Panc1 (cell line): ENCODE measurements at regions not wholly inside any gene's neighbourhood (a gene's known extent, or its start where the extent isn't known, plus 50 kb on each side); places are given as distances from the start of the nearest gene placed in this dataset.

Source experiments
- ATAC-seq: fragments of 200-7000 bp; cut with Tn5 transposase; 2 replicates; pipeline ENCODE4 v1.9.1; 2020; ENCODE audit warnings: mild to moderate bottlenecking, moderate library complexity
- BruUV-seq: library from RNA; stranded (reverse); fragments of 400-500 nt; replicated peaks from 2 replicates; lab custom pipeline; 2021; lab: Mats Ljungman, UMichigan
- CTCF ChIA-PET: fragments of 300-600 bp; sonication (Branson Sonifier 250); formaldehyde crosslinking; loops from one replicate; lab custom pipeline; 2022; ENCODE audit warnings: antibody characterized with exemption; lab: Charles Lee
- POLR2A ChIA-PET: fragments of 300-600 bp; sonication (Branson Sonifier 250); formaldehyde crosslinking; loops from one replicate; lab custom pipeline; 2022; ENCODE audit warnings: antibody characterized with exemption; lab: Charles Lee
- DNase-seq: peaks from one replicate; pipeline ENCODE4 v3.0.0-alpha.2; 2010; ENCODE audit warnings: low read depth, low spot score
- H3K27ac ChIP-seq: 2 replicates; pipeline ENCODE4 v1.5.1; 2011; ENCODE audit warnings: mild to moderate bottlenecking, low read length, inconsistent platforms
- H3K27me3 ChIP-seq: fragments of 200-500 bp; sonication (Bioruptor generic); 2 replicates; pipeline ENCODE4 v1.6.0; 2014; ENCODE audit warnings: low read length, inconsistent platforms; ENCODE audit not compliant: control insufficient read depth, insufficient read depth
- H3K36me3 ChIP-seq: fragments of 200-500 bp; sonication (Bioruptor generic); 2 replicates; pipeline ENCODE4 v1.5.1; 2014; ENCODE audit warnings: inconsistent platforms, mild to moderate bottlenecking, low read length, moderate library complexity; ENCODE audit not compliant: control insufficient read depth, insufficient read depth
- H3K4me1 ChIP-seq: 2 replicates; pipeline ENCODE4 v1.5.1; 2011; ENCODE audit warnings: inconsistent platforms, mild to moderate bottlenecking, low read length, moderate library complexity; ENCODE audit not compliant: control insufficient read depth, insufficient read depth
- H3K4me3 ChIP-seq, 2 experiments: 2 replicates each; pipeline ENCODE4 v1.5.1; 2011 to 2012; ENCODE audit warnings: low read depth in 2 of 2, low read length in 2 of 2, mild to moderate bottlenecking in 2 of 2, inconsistent platforms in 1 of 2, moderate library complexity in 1 of 2
- H3K9me3 ChIP-seq: fragments of 200-500 bp; sonication (Bioruptor generic); 2 replicates; pipeline ENCODE4 v1.5.1; 2014; ENCODE audit warnings: low read depth, mild to moderate bottlenecking, inconsistent platforms, low read length, moderate library complexity; ENCODE audit not compliant: control insufficient read depth, insufficient read depth
- POLR2AphosphoS5 ChIP-seq: IDR thresholded peaks from 2 replicates; pipeline ENCODE4 v1.6.1; 2012; ENCODE audit warnings: mild to moderate bottlenecking, low read depth, low read length, moderate library complexity
- SIN3A ChIP-seq: IDR thresholded peaks from 2 replicates; pipeline ENCODE4 v1.6.1; 2012; ENCODE audit warnings: low read depth, mild to moderate bottlenecking, low read length, moderate library complexity, borderline replicate concordance; ENCODE audit not compliant: insufficient read depth
- TCF7L2 ChIP-seq: IDR thresholded peaks from 2 replicates; pipeline ENCODE4 v1.6.1; 2011; ENCODE audit warnings: mild to moderate bottlenecking, low read depth, low read length, inconsistent platforms
- in situ Hi-C: cut with HindIII; loops from 2 replicates; pipeline ENCODE4 v1.10.0; 2016; ENCODE audit warnings: low sequenced_read_pairs, low pct_unique_long_range_greater_than_20kb
- intact Hi-C: fragments of 100-400 bp; cut with micrococcal nuclease; formaldehyde crosslinking; loops from one replicate; pipeline ENCODE4 v1.10.0; 2022; ENCODE audit not compliant: unreplicated experiment
- TF ChIP-seq, protein P1 (sequence below): fragments of 450-650 bp; IDR thresholded peaks from 2 replicates; pipeline ENCODE4 v1.5.1; 2017; ENCODE audit warnings: mild to moderate bottlenecking
- TF ChIP-seq, protein P2 (sequence below), 2 experiments: IDR thresholded peaks; 2 replicates each; pipeline ENCODE4 v1.6.1; 2011 to 2012; ENCODE audit warnings: low read depth in 2 of 2, control low read depth in 1 of 2, low read length in 1 of 2, mild to moderate bottlenecking in 1 of 2, moderate library complexity in 1 of 2; ENCODE audit not compliant: insufficient read depth in 1 of 2

DNA sequence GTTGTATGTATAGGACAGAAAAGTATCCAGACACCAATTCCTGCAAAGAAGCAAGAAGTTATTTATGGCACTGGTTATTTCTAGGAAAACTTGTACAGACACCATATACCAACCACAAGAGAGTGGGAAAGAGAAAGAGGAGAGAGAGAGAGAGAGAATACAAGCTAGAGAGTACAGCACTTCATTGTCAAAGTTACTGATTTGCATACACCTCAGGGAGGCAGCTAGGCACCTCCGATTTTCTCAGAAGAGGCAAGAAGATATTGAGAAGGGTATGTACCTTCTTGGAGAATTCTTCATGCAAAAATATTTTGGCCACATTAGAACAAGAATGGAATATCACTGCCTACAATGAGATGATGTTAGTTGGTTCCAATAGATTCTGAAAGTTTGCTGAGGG lies 333.9 kb upstream of the PIK3C3 start:
- no peaks in the 10 kb centered on the region for H3K9me3 ChIP-seq
- no peak for DNase-seq
- CTCF ChIA-PET = no interaction called here
- intact Hi-C loops = no loop called here
- ATAC-seq = no peak
- BruUV-seq = no TSS peak
- in situ Hi-C loops = no loop called here
- H3K4me3 ChIP-seq = no peak overlapping the region
- no peaks in the 10 kb centered on the region for H3K36me3 ChIP-seq
- no peak overlapping the region for H3K27ac ChIP-seq
- TF ChIP-seq SIN3A = no peak
- TF ChIP-seq POLR2AphosphoS5 = no peak
- TF ChIP-seq, protein P1, sequence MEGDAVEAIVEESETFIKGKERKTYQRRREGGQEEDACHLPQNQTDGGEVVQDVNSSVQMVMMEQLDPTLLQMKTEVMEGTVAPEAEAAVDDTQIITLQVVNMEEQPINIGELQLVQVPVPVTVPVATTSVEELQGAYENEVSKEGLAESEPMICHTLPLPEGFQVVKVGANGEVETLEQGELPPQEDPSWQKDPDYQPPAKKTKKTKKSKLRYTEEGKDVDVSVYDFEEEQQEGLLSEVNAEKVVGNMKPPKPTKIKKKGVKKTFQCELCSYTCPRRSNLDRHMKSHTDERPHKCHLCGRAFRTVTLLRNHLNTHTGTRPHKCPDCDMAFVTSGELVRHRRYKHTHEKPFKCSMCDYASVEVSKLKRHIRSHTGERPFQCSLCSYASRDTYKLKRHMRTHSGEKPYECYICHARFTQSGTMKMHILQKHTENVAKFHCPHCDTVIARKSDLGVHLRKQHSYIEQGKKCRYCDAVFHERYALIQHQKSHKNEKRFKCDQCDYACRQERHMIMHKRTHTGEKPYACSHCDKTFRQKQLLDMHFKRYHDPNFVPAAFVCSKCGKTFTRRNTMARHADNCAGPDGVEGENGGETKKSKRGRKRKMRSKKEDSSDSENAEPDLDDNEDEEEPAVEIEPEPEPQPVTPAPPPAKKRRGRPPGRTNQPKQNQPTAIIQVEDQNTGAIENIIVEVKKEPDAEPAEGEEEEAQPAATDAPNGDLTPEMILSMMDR = no peak
- TF ChIP-seq, protein P2, sequence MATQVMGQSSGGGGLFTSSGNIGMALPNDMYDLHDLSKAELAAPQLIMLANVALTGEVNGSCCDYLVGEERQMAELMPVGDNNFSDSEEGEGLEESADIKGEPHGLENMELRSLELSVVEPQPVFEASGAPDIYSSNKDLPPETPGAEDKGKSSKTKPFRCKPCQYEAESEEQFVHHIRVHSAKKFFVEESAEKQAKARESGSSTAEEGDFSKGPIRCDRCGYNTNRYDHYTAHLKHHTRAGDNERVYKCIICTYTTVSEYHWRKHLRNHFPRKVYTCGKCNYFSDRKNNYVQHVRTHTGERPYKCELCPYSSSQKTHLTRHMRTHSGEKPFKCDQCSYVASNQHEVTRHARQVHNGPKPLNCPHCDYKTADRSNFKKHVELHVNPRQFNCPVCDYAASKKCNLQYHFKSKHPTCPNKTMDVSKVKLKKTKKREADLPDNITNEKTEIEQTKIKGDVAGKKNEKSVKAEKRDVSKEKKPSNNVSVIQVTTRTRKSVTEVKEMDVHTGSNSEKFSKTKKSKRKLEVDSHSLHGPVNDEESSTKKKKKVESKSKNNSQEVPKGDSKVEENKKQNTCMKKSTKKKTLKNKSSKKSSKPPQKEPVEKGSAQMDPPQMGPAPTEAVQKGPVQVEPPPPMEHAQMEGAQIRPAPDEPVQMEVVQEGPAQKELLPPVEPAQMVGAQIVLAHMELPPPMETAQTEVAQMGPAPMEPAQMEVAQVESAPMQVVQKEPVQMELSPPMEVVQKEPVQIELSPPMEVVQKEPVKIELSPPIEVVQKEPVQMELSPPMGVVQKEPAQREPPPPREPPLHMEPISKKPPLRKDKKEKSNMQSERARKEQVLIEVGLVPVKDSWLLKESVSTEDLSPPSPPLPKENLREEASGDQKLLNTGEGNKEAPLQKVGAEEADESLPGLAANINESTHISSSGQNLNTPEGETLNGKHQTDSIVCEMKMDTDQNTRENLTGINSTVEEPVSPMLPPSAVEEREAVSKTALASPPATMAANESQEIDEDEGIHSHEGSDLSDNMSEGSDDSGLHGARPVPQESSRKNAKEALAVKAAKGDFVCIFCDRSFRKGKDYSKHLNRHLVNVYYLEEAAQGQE (IDR thresholded peaks at IDR 0.05; ENCODE audit: insufficient read depth in 1 of 2, low read depth in 2 of 2, low read length in 1 of 2) = no peak
- TF ChIP-seq TCF7L2 = no peak
- no peaks in the 10 kb centered on the region for H3K27me3 ChIP-seq
- H3K4me1 ChIP-seq = no peaks in the 10 kb centered on the region
- POLR2A ChIA-PET = no interaction called here

DNA sequence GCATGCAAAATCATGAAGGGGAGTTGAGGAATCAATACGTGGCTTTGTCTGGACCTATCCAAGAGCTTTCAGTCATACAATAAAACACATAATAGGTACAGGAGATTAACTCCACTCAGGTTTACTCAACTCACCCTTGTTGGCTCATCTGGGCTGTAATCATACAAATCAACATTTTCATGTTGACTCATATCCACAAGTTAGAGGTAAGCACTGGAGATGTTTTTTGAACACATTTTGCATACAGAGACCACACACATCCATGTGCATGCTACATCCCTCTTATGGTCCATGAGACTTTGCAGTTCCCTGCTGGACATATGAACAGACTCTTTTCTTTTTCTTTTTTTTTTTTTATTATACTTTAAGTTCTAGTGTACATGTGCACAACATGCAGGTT lies 336.9 kb upstream of the PIK3C3 start:
- ChIA-PET CTCF (no interaction called here), POLR2A (no interaction called here)
- Histone ChIP-seq H3K36me3 (no peaks in the 10 kb centered on the region), H3K27me3 (no peaks in the 10 kb centered on the region), H3K4me3 (no peak overlapping the region), H3K27ac (no peak overlapping the region), H3K9me3 (no peaks in the 10 kb centered on the region), H3K4me1 (no peaks in the 10 kb centered on the region)
- no peak for TF ChIP-seq SIN3A
- no peak for TF ChIP-seq POLR2AphosphoS5
- TF ChIP-seq, protein P2 (IDR thresholded peaks at IDR 0.05; ENCODE audit: insufficient read depth in 1 of 2, low read depth in 2 of 2, low read length in 1 of 2) = no peak
- TF ChIP-seq, protein P1 = no peak
- no peak for TF ChIP-seq TCF7L2
- intact Hi-C loops = no loop called here
- no peak for DNase-seq
- in situ Hi-C loops = no loop called here
- BruUV-seq = no TSS peak
- ATAC-seq = no peak
